ENCODE measurements at regions not wholly inside any gene's neighbourhood (a gene's known extent, or its start where the extent isn't known, plus 50 kb on each side); places are given as distances from the start of the nearest gene placed in this dataset.

DNA sequence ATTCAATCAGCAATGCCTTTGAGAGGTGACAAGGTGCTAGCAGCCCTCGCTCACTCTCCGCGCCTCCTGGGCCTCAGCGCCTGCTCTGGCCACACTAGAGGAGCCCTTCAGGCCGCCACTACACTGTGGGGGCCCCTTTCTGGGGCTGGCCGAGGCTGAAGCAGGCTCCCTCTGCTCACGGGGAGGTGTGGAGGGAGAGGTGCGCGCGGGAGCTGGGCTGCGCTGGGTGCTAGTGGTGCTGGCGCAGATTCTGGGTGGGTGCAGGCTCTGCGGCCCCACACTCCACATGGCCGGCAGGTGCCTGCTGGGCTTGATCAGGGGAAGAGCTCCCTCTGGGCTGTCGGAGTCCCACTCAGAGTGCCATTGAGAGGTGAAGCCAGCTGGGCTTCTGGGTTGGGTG lies 351.0 kb downstream of the GASK1B start:
- H4K20me1 ChIP-seq (ENCODE audit: insufficient read depth, low read length) = no peaks in the 10 kb centered on the region
- TF ChIP-seq, protein P1, sequence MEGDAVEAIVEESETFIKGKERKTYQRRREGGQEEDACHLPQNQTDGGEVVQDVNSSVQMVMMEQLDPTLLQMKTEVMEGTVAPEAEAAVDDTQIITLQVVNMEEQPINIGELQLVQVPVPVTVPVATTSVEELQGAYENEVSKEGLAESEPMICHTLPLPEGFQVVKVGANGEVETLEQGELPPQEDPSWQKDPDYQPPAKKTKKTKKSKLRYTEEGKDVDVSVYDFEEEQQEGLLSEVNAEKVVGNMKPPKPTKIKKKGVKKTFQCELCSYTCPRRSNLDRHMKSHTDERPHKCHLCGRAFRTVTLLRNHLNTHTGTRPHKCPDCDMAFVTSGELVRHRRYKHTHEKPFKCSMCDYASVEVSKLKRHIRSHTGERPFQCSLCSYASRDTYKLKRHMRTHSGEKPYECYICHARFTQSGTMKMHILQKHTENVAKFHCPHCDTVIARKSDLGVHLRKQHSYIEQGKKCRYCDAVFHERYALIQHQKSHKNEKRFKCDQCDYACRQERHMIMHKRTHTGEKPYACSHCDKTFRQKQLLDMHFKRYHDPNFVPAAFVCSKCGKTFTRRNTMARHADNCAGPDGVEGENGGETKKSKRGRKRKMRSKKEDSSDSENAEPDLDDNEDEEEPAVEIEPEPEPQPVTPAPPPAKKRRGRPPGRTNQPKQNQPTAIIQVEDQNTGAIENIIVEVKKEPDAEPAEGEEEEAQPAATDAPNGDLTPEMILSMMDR (IDR thresholded peaks at IDR 0.05; ENCODE audit: low read depth, low read length) = no peak
- TF ChIP-seq EZH2phosphoT487 (IDR thresholded peaks at IDR 0.05; ENCODE audit: low read depth) = no peak
- no peaks in the 10 kb centered on the region for H3K4me1 ChIP-seq (ENCODE audit: low read length)
- H3K79me2 ChIP-seq (ENCODE audit: low read length) = no peaks in the 10 kb centered on the region
- H3K36me3 ChIP-seq (replicated peaks; ENCODE audit: low read depth, low read length) = no peaks in the 10 kb centered on the region
- H2AFZ ChIP-seq (ENCODE audit: low read depth, low read length) = no peak overlapping the region
- no peaks in the 10 kb centered on the region for H3K9me3 ChIP-seq (ENCODE audit: insufficient read depth, low read length)
- H3K27me3 ChIP-seq (ENCODE audit: low read depth, low read length) = no peaks in the 10 kb centered on the region
- H3K4me3 ChIP-seq (ENCODE audit: low read length) = no peak overlapping the region
- H3K4me2 ChIP-seq (ENCODE audit: low read length) = no peak overlapping the region
- no peak overlapping the region for H3K27ac ChIP-seq (ENCODE audit: low read length)
- no peak overlapping the region for H3K9ac ChIP-seq (ENCODE audit: low read length)

DNA sequence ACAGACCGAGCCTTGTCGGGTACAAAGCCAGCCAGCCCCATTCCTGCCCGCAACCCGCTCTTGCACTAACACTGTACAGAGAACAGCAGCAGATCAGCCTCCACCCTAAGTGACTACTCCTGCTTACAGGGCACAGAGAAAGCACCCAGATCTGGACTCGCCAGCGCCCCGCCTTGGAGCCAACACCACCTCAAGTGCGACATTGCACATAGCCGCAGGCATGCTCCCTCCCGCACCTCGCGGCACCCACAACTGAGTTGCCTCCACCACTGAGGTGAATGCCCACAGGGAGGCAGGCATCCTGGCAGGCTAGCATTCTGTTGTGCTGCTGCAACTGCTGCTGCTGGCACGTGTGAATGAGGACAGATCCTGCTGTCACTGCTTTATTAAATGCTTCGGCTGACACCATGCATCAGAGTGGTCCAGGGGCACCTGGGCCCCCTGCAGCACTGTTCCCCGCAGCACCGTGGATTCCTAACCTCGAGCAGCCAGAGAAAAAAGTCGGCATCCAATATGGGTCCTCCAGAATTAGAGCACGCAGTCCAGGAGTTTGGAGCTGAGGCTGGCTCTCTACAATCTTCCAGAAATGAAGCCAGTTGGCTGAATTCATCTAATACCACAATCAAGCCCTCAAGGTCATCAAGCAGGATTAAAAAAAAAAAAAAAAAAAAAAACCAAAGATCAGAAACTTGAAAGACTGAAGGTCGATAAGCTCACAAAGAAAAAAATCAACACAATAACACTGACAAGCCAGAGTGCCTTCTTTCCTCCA lies 352.9 kb downstream of the GASK1B start:
- Histone ChIP-seq H3K36me3 (replicated peaks; ENCODE audit: low read depth, low read length) (no peaks in the 10 kb centered on the region), H3K27ac (ENCODE audit: low read length) (no peak overlapping the region), H3K4me2 (ENCODE audit: low read length) (no peak overlapping the region), H3K4me3 (ENCODE audit: low read length) (no peak overlapping the region), H3K27me3 (ENCODE audit: low read depth, low read length) (no peaks in the 10 kb centered on the region), H3K9ac (ENCODE audit: low read length) (no peak overlapping the region), H3K79me2 (ENCODE audit: low read length) (no peaks in the 10 kb centered on the region), H4K20me1 (ENCODE audit: insufficient read depth, low read length) (no peaks in the 10 kb centered on the region), H3K4me1 (ENCODE audit: low read length) (no peaks in the 10 kb centered on the region), H3K9me3 (ENCODE audit: insufficient read depth, low read length) (no peaks in the 10 kb centered on the region), H2AFZ (ENCODE audit: low read depth, low read length) (no peak overlapping the region)
- TF ChIP-seq, protein P1 (IDR thresholded peaks at IDR 0.05; ENCODE audit: low read depth, low read length) = no peak
- no peak for TF ChIP-seq EZH2phosphoT487 (IDR thresholded peaks at IDR 0.05; ENCODE audit: low read depth)

DNA sequence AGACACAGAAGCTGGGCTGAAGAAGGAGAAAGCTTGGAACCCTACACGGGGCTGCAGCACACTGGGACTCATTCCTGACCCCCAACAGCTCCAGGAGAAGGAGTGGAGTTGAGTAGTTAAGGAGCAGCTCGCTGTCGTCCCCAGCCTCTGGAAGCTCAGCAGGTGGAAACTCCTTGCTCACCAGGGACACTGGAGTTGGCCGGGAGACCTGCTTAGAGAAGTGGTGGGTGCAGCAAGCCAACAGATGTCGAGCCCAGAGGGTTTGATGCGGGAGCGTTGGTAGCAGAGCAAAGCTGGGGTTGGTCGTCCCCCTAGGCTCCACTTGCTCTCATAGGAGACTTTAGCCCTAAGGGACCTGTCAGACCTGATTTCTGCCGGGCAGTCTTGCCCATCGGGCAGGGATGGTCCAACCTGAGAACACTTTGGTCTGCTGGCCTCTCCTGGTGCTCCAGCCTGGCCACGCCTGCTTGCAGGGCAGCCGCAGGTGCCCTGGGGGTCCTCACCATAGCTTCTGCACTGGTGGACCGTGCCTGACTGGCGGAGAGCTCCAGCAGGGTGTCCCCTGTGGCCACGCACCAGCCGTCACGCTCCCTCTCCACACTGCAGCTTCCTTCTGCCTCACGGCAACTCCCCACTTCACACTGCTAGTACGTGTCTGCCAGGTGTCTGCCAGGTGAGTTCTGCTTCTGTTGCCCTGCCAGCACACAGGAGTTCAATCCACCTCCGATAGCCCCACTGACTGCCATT lies 353.7 kb downstream of the GASK1B start:
- TF ChIP-seq, protein P1 (IDR thresholded peaks at IDR 0.05; ENCODE audit: low read depth, low read length) = no peak
- TF ChIP-seq EZH2phosphoT487 (IDR thresholded peaks at IDR 0.05; ENCODE audit: low read depth) = no peak
- H2AFZ ChIP-seq (ENCODE audit: low read depth, low read length) = no peak overlapping the region

DNA sequence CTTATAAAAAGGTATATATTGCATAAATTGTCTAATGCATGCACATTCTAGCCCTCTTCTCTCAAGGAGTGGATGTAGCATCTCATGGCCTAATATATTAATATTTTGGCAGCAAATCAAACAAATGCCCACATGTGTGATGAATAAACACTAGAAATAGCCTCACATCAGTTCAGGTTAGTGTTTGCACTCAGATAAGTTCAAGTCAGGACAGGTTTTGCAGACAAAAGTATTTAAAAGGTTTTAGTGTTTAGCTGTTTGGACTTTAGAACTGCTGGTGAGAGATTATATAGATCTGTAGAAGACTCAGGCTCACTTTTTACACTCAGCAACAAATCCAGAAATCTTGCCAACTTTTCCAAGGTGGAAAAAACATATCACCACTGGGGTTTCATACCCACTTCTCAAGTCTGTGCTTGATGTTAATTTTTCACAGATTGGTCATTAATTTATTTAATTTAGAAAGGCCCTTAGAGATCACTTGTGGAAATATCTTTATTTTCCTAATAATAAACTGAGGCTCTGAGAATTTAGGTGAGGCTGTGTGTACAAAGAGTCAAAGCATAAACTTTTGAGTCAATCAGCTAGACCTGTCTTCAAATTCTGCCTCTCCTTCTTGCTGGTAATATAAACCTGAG lies 362.6 kb downstream of the GASK1B start:
- H3K4me2 ChIP-seq (ENCODE audit: low read length) = no peak overlapping the region
- TF ChIP-seq, protein P1 (IDR thresholded peaks at IDR 0.05; ENCODE audit: low read depth, low read length) = no peak
- no peak for TF ChIP-seq EZH2phosphoT487 (IDR thresholded peaks at IDR 0.05; ENCODE audit: low read depth)
- no peak overlapping the region for H2AFZ ChIP-seq (ENCODE audit: low read depth, low read length)
- no peaks in the 10 kb centered on the region for H4K20me1 ChIP-seq (ENCODE audit: insufficient read depth, low read length)
- H3K79me2 ChIP-seq (ENCODE audit: low read length) = no peaks in the 10 kb centered on the region
- no peaks in the 10 kb centered on the region for H3K36me3 ChIP-seq (replicated peaks; ENCODE audit: low read depth, low read length)
- no peaks in the 10 kb centered on the region for H3K4me1 ChIP-seq (ENCODE audit: low read length)
- H3K27ac ChIP-seq (ENCODE audit: low read length) = no peak overlapping the region
- H3K9ac ChIP-seq (ENCODE audit: low read length) = no peak overlapping the region
- no peaks in the 10 kb centered on the region for H3K9me3 ChIP-seq (ENCODE audit: insufficient read depth, low read length)
- no peak overlapping the region for H3K4me3 ChIP-seq (ENCODE audit: low read length)
- no peaks in the 10 kb centered on the region for H3K27me3 ChIP-seq (ENCODE audit: low read depth, low read length)

More for the DNA sequence above, 353.7 kb downstream of the GASK1B start:
- H3K4me2 ChIP-seq (ENCODE audit: low read length) = no peak overlapping the region
- H3K36me3 ChIP-seq (replicated peaks; ENCODE audit: low read depth, low read length) = no peaks in the 10 kb centered on the region
- H3K27ac ChIP-seq (ENCODE audit: low read length) = no peak overlapping the region
- H3K9me3 ChIP-seq (ENCODE audit: insufficient read depth, low read length) = no peaks in the 10 kb centered on the region
- no peaks in the 10 kb centered on the region for H3K4me1 ChIP-seq (ENCODE audit: low read length)
- no peaks in the 10 kb centered on the region for H4K20me1 ChIP-seq (ENCODE audit: insufficient read depth, low read length)
- no peak overlapping the region for H3K9ac ChIP-seq (ENCODE audit: low read length)
- H3K4me3 ChIP-seq (ENCODE audit: low read length) = no peak overlapping the region
- H3K27me3 ChIP-seq (ENCODE audit: low read depth, low read length) = no peaks in the 10 kb centered on the region
- H3K79me2 ChIP-seq (ENCODE audit: low read length) = no peaks in the 10 kb centered on the region
